ENCODE measurements at regions not wholly inside any gene's neighbourhood (a gene's known extent, or its start where the extent isn't known, plus 50 kb on each side); places are given as distances from the start of the nearest gene placed in this dataset.

DNA sequence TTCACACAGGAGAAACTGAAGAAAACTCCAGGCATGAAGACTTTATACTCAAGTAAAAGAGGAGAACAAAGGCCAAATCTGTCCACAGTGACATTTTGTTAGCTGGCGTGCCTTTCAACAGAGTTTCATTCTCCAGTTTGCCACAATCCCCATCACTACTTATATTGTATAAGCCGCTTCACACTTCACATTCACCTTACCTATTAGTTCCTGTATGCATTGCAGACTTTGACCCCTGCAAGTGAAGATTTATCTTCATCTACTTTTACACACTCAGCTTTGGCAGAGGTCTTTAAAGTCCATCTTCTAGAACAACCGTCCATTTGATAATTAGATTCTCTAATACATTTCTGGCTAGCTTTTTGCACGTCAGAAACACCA, 56.8 kb upstream of the TANK start:
- TF ChIP-seq, protein P1, sequence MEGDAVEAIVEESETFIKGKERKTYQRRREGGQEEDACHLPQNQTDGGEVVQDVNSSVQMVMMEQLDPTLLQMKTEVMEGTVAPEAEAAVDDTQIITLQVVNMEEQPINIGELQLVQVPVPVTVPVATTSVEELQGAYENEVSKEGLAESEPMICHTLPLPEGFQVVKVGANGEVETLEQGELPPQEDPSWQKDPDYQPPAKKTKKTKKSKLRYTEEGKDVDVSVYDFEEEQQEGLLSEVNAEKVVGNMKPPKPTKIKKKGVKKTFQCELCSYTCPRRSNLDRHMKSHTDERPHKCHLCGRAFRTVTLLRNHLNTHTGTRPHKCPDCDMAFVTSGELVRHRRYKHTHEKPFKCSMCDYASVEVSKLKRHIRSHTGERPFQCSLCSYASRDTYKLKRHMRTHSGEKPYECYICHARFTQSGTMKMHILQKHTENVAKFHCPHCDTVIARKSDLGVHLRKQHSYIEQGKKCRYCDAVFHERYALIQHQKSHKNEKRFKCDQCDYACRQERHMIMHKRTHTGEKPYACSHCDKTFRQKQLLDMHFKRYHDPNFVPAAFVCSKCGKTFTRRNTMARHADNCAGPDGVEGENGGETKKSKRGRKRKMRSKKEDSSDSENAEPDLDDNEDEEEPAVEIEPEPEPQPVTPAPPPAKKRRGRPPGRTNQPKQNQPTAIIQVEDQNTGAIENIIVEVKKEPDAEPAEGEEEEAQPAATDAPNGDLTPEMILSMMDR (IDR thresholded peaks at IDR 0.05; ENCODE audit: insufficient read depth, low read depth, low read length): no peak
- no peak for TF ChIP-seq EZH2 (IDR thresholded peaks at IDR 0.05; ENCODE audit: insufficient read depth, low read length)

Data from astrocyte (in vitro differentiated cells and primary cell).